ENCODE measurements at regions not wholly inside any gene's neighbourhood (a gene's known extent, or its start where the extent isn't known, plus 50 kb on each side); places are given as distances from the start of the nearest gene placed in this dataset.
"Not testable (repeated sequence)": the region's sequence is repeated elsewhere in the genome, so short reads cannot be mapped to it uniquely, and the experiment has no call there.

GRCh38 chr11:129699711-129700304 lies 115.8 kb upstream of the TMEM45B start:
- DNase-seq (ENCODE audit: low read depth in 2 of 2), result no peak

DNA sequence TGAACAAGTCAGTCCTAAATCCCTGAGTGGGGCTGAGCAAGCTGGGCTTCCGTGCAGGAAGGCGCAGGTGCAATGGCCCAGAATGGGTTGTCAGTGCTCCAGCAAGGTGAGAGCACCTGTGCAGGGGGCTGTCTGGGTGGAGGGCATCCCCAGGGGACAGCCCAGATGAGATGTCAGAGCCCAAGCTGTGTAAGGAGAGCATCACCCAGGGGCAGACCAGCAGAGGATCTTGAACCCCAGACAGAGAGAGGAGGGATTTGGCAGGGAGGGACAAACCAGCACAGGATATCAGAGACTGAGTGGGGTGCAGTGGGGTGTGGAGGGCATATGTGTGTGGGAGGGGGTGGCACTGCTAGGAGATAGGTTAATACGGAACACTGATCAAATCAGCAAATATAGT lies 114.9 kb upstream of the TMEM45B start:
- DNase-seq (ENCODE audit: low read depth in 2 of 2), result no peak

DNA sequence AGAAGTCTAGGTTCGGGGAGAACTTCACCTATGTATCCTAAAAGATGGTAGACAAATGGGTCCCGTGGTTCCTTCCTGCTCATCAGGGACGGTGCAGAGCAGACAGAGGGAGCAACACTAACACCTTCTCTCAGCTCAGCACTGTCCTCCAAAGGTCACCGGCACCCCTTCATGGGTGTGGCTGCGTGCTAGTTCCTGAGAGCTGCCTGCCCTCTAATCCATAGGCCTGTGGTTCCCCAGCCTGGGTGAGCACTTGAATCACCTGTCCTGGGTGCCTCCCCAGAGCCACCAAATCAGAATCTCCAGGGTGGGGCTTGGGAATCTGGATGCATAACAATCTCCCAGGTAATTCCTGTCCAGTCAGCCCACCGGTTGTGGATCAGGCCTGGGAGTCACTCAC lies 113.9 kb upstream of the TMEM45B start:
- DNase-seq (ENCODE audit: low read depth in 2 of 2), result no peak

DNA sequence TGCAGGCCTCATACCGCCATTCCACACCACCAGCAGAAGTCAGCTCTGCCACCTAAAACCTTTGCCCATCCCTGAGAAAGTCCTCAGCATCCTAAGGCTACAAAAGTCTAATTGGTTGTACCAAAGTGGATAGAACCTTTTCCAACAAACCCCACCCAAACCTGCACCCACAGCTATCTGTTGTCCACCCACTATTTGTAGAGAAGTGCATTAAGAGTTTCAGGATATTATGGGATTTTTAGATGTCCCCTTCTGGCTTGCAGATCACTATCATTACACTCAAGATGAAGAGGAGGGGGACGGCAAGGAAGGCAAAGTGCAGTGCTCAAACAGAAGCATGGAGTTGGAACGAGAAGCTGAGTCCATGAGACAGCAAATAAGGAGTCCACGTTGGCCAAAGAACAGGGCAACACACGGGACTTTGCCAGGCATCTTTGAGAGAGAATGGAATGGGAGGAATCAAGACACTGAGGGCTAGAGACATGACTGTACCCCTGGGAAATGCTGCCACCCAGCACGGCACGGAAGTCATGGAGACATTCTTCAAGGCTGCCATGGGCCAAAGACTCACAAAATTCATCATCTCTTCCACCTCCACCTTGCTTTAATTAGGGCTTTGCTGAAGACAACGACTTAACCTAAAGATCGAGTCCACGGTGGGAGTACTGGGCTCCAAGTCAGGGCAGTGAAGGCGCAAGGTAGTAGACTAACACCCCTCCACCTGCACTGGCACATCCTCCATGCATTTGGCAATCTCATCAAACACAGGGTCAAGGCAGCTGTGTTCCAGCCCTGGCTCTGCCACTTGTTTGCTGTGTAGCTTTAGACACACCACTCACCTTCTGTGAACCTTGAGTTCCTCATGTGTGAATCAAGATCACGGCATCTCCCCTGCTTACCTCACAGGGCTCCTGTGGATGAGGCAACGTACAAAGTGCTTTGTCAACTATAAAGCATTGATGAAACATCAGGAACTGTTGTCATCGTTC lies 112.9 kb upstream of the TMEM45B start:
- DNase-seq (ENCODE audit: low read depth in 2 of 2), result no peak

GRCh38 chr11:129703846-129704245 lies 111.8 kb upstream of the TMEM45B start:
- DNase-seq (ENCODE audit: low read depth in 2 of 2), result no peak

GRCh38 chr11:129704831-129705230 lies 110.8 kb upstream of the TMEM45B start:
- DNase-seq (ENCODE audit: low read depth in 2 of 2), result no peak

DNA sequence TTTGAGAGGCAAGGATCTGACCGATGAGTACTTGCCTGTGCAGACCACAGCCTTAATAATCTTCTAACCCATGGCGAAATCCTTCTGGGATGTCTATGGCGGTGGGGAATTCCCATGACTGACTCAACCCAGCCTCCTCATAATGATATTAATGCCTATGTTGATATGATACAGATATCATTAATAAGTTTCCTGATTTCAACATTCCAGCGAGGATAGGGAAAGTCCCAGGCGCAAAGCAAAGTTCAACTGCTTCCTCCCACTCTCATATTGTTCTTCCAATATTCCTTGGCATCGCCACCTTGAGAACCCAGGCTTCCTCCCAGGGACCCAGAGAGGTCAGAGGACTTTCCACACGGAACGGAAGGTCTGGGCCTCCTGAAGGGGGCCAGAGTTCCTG lies 110.3 kb upstream of the TMEM45B start:
- DNase-seq (ENCODE audit: low read depth in 2 of 2), result no peak

DNA sequence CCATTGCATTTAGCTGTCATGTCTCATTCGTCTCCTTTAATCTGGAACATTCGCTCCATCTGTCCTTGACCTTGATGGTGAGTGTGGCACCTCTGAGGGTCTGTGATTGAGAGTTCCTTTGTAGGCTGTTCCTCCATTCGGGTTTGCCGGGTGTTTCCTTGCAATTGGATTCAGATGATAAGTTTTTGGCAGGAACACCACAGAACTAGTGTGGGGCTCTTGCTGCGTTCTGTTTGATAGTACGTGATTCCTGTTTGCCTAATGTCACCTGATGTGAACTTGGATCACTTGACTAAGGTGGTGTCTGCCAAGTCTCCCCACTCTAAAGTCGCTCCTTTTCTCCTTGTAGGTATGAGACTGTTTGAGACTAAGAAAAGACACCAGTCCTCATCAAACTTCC lies 109.7 kb upstream of the TMEM45B start:
- DNase-seq (ENCODE audit: low read depth in 2 of 2), result no peak

GRCh38 chr11:129709801-129710398 lies 105.7 kb upstream of the TMEM45B start:
- no peak for DNase-seq (ENCODE audit: low read depth in 2 of 2)

GRCh38 chr11:129710423-129710822 lies 105.2 kb upstream of the TMEM45B start:
- DNase-seq (ENCODE audit: low read depth in 2 of 2), result no peak

- DNase-seq (ENCODE audit: low read depth in 2 of 2), result no peak
Observed at GRCh38 chr11:129711760-129712159, 103.9 kb upstream of the TMEM45B start.

GRCh38 chr11:129712486-129713240 lies 103.0 kb upstream of the TMEM45B start:
- not testable (repeated sequence) for DNase-seq (ENCODE audit: low read depth in 2 of 2)

DNA sequence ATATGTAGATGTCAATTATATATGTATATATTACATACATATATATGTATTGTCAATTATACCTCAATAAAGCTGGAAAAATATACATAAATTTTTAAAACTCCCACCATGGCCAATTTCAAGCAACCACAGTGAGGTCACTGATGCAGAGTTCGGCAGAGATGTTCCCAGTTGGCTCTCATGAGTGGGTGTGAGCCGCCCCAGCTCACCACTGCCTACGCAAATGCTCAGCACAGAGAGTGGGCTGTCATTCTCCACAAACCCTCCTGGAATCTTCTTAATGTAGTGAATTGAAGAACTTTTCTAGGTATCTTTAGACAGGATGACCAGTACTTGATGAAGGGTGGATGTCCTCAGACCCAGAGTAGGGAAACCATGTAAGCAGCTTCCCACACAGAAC lies 96.6 kb upstream of the TMEM45B start:
- DNase-seq (ENCODE audit: low read depth in 2 of 2), result no peak

GRCh38 chr11:129720156-129720555 lies 95.5 kb upstream of the TMEM45B start:
- DNase-seq (ENCODE audit: low read depth in 2 of 2), result no peak

- no peak for DNase-seq (ENCODE audit: low read depth in 2 of 2)
Observed at GRCh38 chr11:129720994-129721393, 94.7 kb upstream of the TMEM45B start.

GRCh38 chr11:129721685-129722084 lies 94.0 kb upstream of the TMEM45B start:
- DNase-seq (ENCODE audit: low read depth in 2 of 2), result no peak

DNA sequence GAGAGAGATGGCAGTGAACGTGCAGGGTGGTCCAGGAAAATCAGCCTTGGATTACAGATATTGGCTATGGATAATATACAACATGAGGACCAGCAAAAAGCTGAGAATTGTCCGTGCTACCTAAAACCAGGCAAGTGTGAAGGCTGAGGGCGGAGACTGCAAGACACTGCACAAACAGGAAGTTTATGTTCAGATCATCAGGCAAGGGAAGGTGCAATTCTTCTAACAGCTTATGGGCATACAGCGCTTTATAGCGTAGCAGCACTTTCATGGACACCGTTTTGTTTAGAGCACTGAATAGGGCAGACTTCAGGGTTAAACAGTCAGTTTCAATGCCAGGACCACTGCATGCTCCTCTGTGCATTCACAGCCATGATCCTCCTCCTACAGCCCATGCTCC lies 93.1 kb upstream of the TMEM45B start:
- no peak for DNase-seq (ENCODE audit: low read depth in 2 of 2)

GRCh38 chr11:129723146-129723760 lies 92.4 kb upstream of the TMEM45B start:
- no peak for DNase-seq (ENCODE audit: low read depth in 2 of 2)

GRCh38 chr11:129723761-129724162 lies 91.9 kb upstream of the TMEM45B start:
- no peak for DNase-seq (ENCODE audit: low read depth in 2 of 2)

DNA sequence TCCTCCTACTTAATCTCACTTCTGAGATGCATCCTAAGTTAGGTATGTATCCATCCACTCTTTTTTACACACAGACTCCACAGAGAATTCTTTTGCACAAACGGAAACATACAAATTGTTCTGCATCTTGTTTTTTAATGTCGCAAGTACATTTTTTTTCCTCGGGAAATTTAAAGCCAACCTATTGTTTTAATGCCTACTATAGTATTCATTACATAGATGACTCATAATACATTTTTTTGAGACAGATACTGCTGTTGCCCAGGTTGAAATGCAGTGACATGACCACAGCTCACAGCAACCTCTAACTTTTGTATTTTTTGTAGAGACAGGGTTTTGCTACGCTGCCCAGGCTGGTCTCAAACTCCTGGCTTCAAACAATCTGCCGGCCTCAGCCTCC lies 90.8 kb upstream of the TMEM45B start:
- DNase-seq (ENCODE audit: low read depth in 2 of 2), result no peak

DNA sequence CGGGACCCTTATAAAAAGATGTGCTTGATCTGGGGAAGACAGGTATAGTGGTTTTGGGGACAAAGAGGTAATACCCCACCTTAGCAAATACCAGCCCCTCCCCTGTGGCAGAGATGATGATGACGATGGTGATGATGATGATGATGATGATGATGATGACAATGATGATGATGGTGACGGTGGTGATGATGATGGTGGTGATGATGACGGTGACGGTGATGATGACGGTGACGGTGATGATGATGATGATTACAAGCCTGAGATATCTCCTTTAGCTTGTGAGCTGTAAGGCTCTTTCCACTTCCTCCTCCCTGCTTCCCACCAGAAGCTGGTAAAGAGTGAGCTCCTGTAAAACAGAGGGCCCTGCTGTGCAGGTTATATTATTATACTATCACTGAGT lies 89.5 kb upstream of the TMEM45B start:
- no peak for DNase-seq (ENCODE audit: low read depth in 2 of 2)

DNA sequence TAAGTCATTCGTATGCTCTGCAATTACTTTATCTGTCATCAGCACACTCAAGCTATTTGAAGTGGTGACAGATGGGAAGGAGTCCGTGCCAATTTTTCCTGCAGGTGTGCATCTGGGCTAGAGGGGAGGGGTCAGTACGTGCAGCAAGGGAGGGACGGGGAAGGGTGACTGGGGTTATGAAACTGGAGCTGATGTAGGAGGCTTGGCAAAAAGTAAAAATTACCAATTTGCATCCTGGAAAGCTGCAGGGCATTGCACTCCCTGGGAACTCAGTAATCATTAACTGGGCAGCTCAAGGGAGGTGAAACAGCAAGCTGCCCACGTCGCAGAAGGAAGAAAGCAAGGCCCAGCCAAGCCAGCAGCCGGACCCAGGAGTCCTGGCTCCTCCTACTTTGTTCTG lies 87.1 kb upstream of the TMEM45B start:
- no peak for DNase-seq (ENCODE audit: low read depth in 2 of 2)

All from stimulated activated CD8-positive, alpha-beta memory T cell treated with anti-CD3 and anti-CD28 coated beads, Interleukin-15, amount 100 ng/mL, for 4 hours (primary cell).